Gastroesophageal sphincter (tissue), 3 donors: ENCODE measurements at regions not wholly inside any gene's neighbourhood (a gene's known extent, or its start where the extent isn't known, plus 50 kb on each side); places are given as distances from the start of the nearest gene placed in this dataset.

Experiments used
- EP300 ChIP-seq: sonication (generic); formaldehyde crosslinking; IDR thresholded peaks from one replicate; pipeline ENCODE4 v1.6.1; 2017; ENCODE audit warnings: antibody characterized with exemption, mild to moderate bottlenecking
- POLR2AphosphoS5 ChIP-seq: sonication (generic); formaldehyde crosslinking; IDR thresholded peaks from one replicate; pipeline ENCODE4 v1.6.1; 2017; ENCODE audit warnings: antibody characterized with exemption
- TF ChIP-seq, protein P1 (sequence below), 4 experiments: fragments of 200-600 bp in 2 of 4; fragments of 450-650 bp in 2 of 4; sonication (generic) in 1 of 4; IDR thresholded peaks; one replicate each; pipeline ENCODE4 v1.5.1; 2017 to 2019; ENCODE audit warnings: antibody characterized with exemption in 4 of 4, mild to moderate bottlenecking in 2 of 4, moderate library complexity in 2 of 4

DNA sequence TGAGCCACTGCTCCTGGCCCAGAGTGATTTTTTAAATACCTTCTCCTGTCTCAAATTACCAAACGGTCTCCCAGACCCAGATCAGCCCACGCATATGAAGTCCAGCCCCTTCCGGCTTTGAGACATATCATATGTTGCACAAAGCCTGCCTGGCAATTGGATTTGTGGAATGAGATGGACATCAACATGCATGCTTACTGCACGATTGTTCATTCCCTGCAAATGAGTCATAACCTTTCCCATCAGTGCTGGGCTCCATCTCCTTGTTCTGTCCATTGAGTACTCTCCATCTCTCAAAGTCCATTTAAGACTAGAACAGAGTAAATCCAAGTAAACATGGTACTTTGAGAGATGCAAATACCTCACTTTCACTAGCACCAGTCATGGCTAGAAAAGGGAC, 612.2 kb upstream of the USP24 start:
- TF ChIP-seq, protein P1, sequence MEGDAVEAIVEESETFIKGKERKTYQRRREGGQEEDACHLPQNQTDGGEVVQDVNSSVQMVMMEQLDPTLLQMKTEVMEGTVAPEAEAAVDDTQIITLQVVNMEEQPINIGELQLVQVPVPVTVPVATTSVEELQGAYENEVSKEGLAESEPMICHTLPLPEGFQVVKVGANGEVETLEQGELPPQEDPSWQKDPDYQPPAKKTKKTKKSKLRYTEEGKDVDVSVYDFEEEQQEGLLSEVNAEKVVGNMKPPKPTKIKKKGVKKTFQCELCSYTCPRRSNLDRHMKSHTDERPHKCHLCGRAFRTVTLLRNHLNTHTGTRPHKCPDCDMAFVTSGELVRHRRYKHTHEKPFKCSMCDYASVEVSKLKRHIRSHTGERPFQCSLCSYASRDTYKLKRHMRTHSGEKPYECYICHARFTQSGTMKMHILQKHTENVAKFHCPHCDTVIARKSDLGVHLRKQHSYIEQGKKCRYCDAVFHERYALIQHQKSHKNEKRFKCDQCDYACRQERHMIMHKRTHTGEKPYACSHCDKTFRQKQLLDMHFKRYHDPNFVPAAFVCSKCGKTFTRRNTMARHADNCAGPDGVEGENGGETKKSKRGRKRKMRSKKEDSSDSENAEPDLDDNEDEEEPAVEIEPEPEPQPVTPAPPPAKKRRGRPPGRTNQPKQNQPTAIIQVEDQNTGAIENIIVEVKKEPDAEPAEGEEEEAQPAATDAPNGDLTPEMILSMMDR (IDR thresholded peaks at IDR 0.05) = no peak
- no peak for TF ChIP-seq EP300
- peak; percentile 83 for TF ChIP-seq POLR2AphosphoS5
